SHP77 treated with DMSO at 0.1 percent for 48 hours (cell line): ENCODE measurements at regions not wholly inside any gene's neighbourhood (a gene's known extent, or its start where the extent isn't known, plus 50 kb on each side); places are given as distances from the start of the nearest gene placed in this dataset.
"Not testable (repeated sequence)": the region's sequence is repeated elsewhere in the genome, so short reads cannot be mapped to it uniquely, and the experiment has no call there.

Experiments used
- DNase-seq: peaks from one replicate; lab custom pipeline; 2025; lab: John Stamatoyannopoulos, UW

- DNase-seq, result no peak
Measured at GRCh38 chr18:76042511-76042910, 452.5 kb downstream of the ZNF516 start.

GRCh38 chr18:76018210-76018609 lies 476.8 kb downstream of the ZNF516 start:
- DNase-seq, result no peak

GRCh38 chr18:76013057-76013456 lies 482.0 kb downstream of the ZNF516 start:
- DNase-seq, result no peak

GRCh38 chr18:76005632-76006208 lies 489.3 kb downstream of the ZNF516 start:
- DNase-seq, result no peak

- not testable (repeated sequence) for DNase-seq
Measured at GRCh38 chr18:75987913-75988312, 507.1 kb downstream of the ZNF516 start.

- no peak for DNase-seq
Measured at GRCh38 chr18:75984853-75985252, 510.2 kb downstream of the ZNF516 start.

- no peak for DNase-seq
Measured at GRCh38 chr18:75981102-75981501, 513.9 kb downstream of the ZNF516 start.

- no peak for DNase-seq
Measured at GRCh38 chr18:75977081-75977480, 518.0 kb downstream of the ZNF516 start.

- no peak for DNase-seq
Measured at GRCh38 chr18:75970212-75970611, 524.8 kb downstream of the ZNF516 start.

GRCh38 chr18:75966431-75966830 lies 528.6 kb downstream of the ZNF516 start:
- DNase-seq, result no peak

GRCh38 chr18:75962036-75962572 lies 532.9 kb downstream of the ZNF516 start:
- no peak for DNase-seq

GRCh38 chr18:75960356-75960755 lies 532.9 kb upstream of the SMIM21 start:
- not testable (repeated sequence) for DNase-seq

GRCh38 chr18:75959150-75959549 lies 531.6 kb upstream of the SMIM21 start:
- DNase-seq, result no peak

- no peak for DNase-seq
Measured at GRCh38 chr18:75958683-75959082, 531.2 kb upstream of the SMIM21 start.

- no peak for DNase-seq
Measured at GRCh38 chr18:75945265-75945933, 517.9 kb upstream of the SMIM21 start.

GRCh38 chr18:75937306-75937705 lies 509.8 kb upstream of the SMIM21 start:
- DNase-seq, result no peak

GRCh38 chr18:75936862-75937261 lies 509.4 kb upstream of the SMIM21 start:
- no peak for DNase-seq

GRCh38 chr18:75931079-75931478 lies 503.6 kb upstream of the SMIM21 start:
- no peak for DNase-seq

- DNase-seq, result no peak
Measured at GRCh38 chr18:75928706-75929105, 501.2 kb upstream of the SMIM21 start.

- DNase-seq, result no peak
Measured at GRCh38 chr18:75927791-75928190, 500.3 kb upstream of the SMIM21 start.

- DNase-seq, result no peak
Measured at GRCh38 chr18:75926811-75927210, 499.3 kb upstream of the SMIM21 start.

GRCh38 chr18:75923169-75923568 lies 495.7 kb upstream of the SMIM21 start:
- no peak for DNase-seq

GRCh38 chr18:75916624-75916982 lies 489.1 kb upstream of the SMIM21 start:
- DNase-seq, result no peak
